RWPE1 (cell line): ENCODE measurements at regions not wholly inside any gene's neighbourhood (a gene's known extent, or its start where the extent isn't known, plus 50 kb on each side); places are given as distances from the start of the nearest gene placed in this dataset.

Source experiments
- CTCF ChIA-PET: fragments of 350-600 bp; sonication (Branson Sonifier 250); formaldehyde crosslinking; extraction: SDS; loops from one replicate; lab custom pipeline; 2021; lab: Yijun Ruan, JAX
- POLR2A ChIA-PET: fragments of 400-600 bp; formaldehyde crosslinking; extraction: SDS; loops from one replicate; lab custom pipeline; 2020; ENCODE audit warnings: antibody characterized with exemption; ENCODE audit not compliant: low non-redundant PET; lab: Yijun Ruan, JAX
- DNase-seq: peaks from one replicate; pipeline ENCODE4 v3.0.0; 2012; ENCODE audit warnings: low spot score
- H3K27ac ChIP-seq: fragments of 450-650 bp; 2 replicates; pipeline ENCODE4 v1.5.1; 2017
- CTCF ChIP-seq: fragments of 450-650 bp; conservative IDR thresholded peaks from 2 replicates; pipeline ENCODE4 v1.5.1; 2017; ENCODE audit warnings: low read depth, mild to moderate bottlenecking

- POLR2A ChIA-PET: no interaction called here
These were observed 94.0 kb upstream of the ATP8A1 start for GRCh38 chr4:42750856-42751255.

GRCh38 chr4:42750091-42750490 is 93.2 kb upstream of the ATP8A1 start:
- no peak overlapping the region for H3K27ac ChIP-seq
- POLR2A ChIA-PET: no interaction called here
- TF ChIP-seq CTCF: no peak
- CTCF ChIA-PET: interaction anchor here (0.6 kb wide), 1 partner anchor 116 kb away, joined by 3 read pairs; no protein-coding TSS in a partner anchor
- no peak for DNase-seq

More at GRCh38 chr4:42750856-42751255, 94.0 kb upstream of the ATP8A1 start:
- TF ChIP-seq CTCF: no peak
- CTCF ChIA-PET: interaction anchor here (0.5 kb wide), 1 partner anchor 230 kb away, joined by 3 read pairs; no protein-coding TSS in a partner anchor
- no peak for DNase-seq
- H3K27ac ChIP-seq: no peak overlapping the region

- ChIA-PET CTCF (no interaction called here), POLR2A (no interaction called here)
- no peak for DNase-seq
- TF ChIP-seq CTCF: no peak
- H3K27ac ChIP-seq: no peak overlapping the region
These were observed 91.1 kb upstream of the ATP8A1 start for GRCh38 chr4:42747971-42748370.

GRCh38 chr4:42736527-42737195 is 79.8 kb upstream of the ATP8A1 start:
- ChIA-PET CTCF (no interaction called here), POLR2A (no interaction called here)
- H3K27ac ChIP-seq: no peak overlapping the region
- TF ChIP-seq CTCF: no peak
- DNase-seq: no peak

GRCh38 chr4:42733380-42733779 is 76.5 kb upstream of the ATP8A1 start:
- POLR2A ChIA-PET: no interaction called here
- CTCF ChIA-PET: no interaction called here
- no peak overlapping the region for H3K27ac ChIP-seq
- no peak for TF ChIP-seq CTCF
- no peak for DNase-seq

GRCh38 chr4:42732776-42733175 is 75.9 kb upstream of the ATP8A1 start:
- POLR2A ChIA-PET: no interaction called here
- no peak overlapping the region for H3K27ac ChIP-seq
- TF ChIP-seq CTCF: no peak
- no peak for DNase-seq
- CTCF ChIA-PET: no interaction called here
